GM18499 (cell line): ENCODE measurements at regions not wholly inside any gene's neighbourhood (a gene's known extent, or its start where the extent isn't known, plus 50 kb on each side); places are given as distances from the start of the nearest gene placed in this dataset.
"Not testable (repeated sequence)": the region's sequence is repeated elsewhere in the genome, so short reads cannot be mapped to it uniquely, and the experiment has no call there.

ENCODE experiments used
- ATAC-seq: cut with Tn5 transposase; IDR thresholded peaks from one replicate; pipeline ENCODE4 v1.9.1; 2021; ENCODE audit warnings: moderate number of reproducible peaks; ENCODE audit not compliant: insufficient read depth, unreplicated experiment

DNA sequence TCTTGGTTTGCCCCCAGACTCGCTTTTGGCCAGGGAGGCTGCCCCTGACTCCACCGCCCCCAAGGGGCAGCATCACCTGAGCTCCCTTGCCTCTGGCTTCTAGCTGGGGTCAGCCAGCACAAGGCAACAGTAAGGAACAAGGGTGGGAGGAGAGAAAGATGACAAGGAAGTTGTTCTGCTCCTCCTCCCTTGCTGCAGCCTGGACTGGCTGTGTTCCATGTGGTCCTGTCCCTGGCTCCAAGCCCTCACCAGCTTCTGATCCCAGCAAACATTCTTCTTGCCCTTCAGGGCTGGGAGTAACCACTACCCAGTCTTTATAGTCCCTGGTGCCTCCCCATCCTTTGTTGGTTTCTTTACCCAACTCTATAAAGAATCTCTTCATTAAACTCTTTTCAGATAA is 100.3 kb upstream of the SPIN1 start:
- no peak for ATAC-seq

GRCh38 chr9:88280816-88281382 is 107.3 kb upstream of the SPIN1 start:
- ATAC-seq: no peak

GRCh38 chr9:88278036-88278435 is 110.2 kb upstream of the SPIN1 start:
- no peak for ATAC-seq

DNA sequence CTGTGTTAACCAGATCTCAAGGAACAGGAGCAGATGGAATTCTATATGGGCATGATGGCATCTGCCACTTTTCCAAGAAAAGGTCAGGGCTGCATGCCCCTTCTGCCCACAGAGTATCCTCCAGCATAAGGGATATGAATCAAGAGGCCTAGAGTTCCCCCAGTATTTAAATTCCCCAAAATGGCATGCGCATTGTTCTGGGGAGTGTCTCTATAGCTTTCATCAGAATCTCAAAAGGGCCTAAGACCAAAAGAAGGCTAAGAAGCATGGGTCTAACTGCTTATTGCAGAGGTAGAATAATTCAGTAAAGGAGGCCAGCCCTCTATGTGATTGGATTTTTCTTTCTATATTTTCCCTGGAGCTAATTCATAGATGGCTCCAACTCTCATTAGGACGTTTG is 114.2 kb upstream of the SPIN1 start:
- no peak for ATAC-seq

- no peak for ATAC-seq
Observed at GRCh38 chr9:88272986-88273385, 115.3 kb upstream of the SPIN1 start.

- no peak for ATAC-seq
Observed at GRCh38 chr9:88270413-88270812, 117.8 kb upstream of the SPIN1 start.

- ATAC-seq: no peak
Observed at GRCh38 chr9:88268886-88269285, 119.4 kb upstream of the SPIN1 start.

- no peak for ATAC-seq
Observed at GRCh38 chr9:88267283-88267682, 121.0 kb upstream of the SPIN1 start.

DNA sequence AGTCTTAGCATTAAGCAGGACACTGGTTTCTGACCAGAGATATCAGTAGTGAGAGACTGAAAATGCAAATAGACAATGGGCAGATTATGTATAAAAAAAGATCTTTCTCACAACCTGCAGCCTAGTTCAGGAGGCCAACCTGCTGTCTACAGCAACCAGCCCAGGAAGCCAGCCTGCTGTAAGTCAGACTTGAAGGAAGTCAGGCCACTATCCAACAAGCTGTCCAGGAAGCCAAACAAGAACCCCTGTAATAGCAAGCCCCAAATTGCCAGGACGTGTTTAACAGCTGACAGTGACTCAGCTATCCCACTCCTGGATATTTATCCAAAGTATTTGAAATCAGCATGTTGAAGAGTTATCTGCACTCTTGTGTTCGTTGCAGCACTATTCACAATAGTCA is 121.8 kb upstream of the SPIN1 start:
- ATAC-seq: no peak

GRCh38 chr9:88259001-88259400 is 120.7 kb upstream of the SPATA31C2 start:
- no peak for ATAC-seq

DNA sequence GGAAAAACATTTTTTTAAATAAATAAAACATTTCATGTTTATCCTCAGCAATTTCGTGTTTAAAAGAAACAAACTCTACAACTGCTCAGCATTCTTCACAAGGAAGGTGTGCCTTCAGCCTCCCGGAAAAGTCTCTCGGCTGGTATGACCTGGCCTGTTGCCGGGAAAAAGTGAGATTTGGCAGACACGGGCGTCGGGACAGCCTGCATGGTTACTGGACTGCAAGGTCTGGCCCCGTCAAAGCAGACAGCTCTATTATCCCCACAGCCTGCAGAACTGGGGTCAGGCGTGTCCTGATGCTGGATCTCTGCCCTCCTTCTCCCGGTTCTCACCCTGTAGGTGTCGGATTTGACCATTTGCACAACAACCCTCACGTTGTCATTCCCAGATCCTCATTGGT is 120.3 kb upstream of the SPATA31C2 start:
- no peak for ATAC-seq

DNA sequence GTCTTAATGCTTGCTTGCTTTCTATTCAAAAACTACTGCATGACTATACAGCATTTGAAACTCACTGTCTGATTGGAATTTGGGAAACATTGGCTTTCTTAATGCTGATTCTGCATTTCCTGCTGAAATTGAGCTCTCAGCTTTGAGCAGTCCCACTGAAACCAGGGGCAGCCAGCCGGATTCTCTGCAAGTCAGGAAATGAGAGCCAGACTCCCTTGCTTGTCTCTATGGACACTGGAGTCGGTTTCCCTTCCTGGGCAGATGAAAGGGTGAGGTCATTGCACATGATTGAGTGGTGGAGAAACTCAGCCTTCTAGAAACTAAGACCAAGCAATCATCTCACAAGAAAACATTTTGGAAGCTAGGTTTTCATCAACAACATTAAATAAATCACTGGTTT is 119.7 kb upstream of the SPATA31C2 start:
- no peak for ATAC-seq

GRCh38 chr9:88256216-88256615 is 117.9 kb upstream of the SPATA31C2 start:
- no peak for ATAC-seq

- not testable (repeated sequence) for ATAC-seq
Observed at GRCh38 chr9:88255806-88256205, 117.5 kb upstream of the SPATA31C2 start.

GRCh38 chr9:88251903-88252302 is 113.6 kb upstream of the SPATA31C2 start:
- ATAC-seq: no peak

- no peak for ATAC-seq
Observed at GRCh38 chr9:88243736-88244135, 105.5 kb upstream of the SPATA31C2 start.

DNA sequence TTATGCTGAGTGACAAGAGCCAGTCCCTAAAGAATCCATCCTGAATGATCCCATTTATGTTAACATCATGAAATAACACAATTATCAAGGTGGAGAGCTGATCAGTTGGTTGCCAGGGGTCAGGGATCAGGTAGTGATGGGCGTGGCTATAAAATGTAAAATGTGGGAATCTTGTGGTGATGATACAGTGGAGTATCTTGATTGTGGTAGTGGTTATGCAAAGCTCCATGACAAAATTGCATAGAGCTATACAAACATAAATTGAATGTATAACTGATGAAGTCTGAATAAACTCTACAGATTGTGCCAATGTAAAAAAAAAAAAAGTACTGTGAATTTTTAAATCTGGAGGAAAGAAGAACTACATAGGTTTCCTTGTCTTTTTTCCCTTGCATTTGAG is 104.6 kb upstream of the SPATA31C2 start:
- no peak for ATAC-seq

- ATAC-seq: no peak
Observed at GRCh38 chr9:88237991-88238571, 99.8 kb upstream of the SPATA31C2 start.

GRCh38 chr9:88237479-88237961 is 99.2 kb upstream of the SPATA31C2 start:
- no peak for ATAC-seq

GRCh38 chr9:88236511-88237478 is 98.5 kb upstream of the SPATA31C2 start:
- no peak for ATAC-seq

- ATAC-seq: no peak
Observed at GRCh38 chr9:88235615-88236014, 97.3 kb upstream of the SPATA31C2 start.
